ENCODE measurements at regions not wholly inside any gene's neighbourhood (a gene's known extent, or its start where the extent isn't known, plus 50 kb on each side); places are given as distances from the start of the nearest gene placed in this dataset.

DNA sequence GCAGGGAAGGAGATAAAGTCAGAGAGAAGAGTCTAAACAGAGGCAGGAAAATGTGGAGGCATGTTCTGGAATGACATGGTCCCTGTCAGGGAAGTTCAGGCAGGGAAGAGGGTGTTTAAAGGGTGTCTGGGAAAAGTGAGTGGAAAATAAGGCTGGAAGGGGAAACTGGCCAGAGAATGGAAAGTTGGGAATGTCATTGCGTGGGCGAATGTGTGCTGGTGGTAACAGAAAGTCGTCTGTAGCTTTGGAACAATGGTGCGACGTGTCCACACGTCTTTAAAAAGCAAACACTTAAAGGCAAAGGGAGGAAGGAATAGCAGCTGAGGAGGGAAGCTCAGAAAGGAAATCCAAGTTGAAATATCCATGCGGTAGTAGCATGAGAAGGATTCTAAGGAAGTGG, 469.5 kb upstream of the SALL3 start:
- no peak overlapping the region for H3K4me3 ChIP-seq (ENCODE audit: low read depth, low read length)
- TF ChIP-seq, protein P1, sequence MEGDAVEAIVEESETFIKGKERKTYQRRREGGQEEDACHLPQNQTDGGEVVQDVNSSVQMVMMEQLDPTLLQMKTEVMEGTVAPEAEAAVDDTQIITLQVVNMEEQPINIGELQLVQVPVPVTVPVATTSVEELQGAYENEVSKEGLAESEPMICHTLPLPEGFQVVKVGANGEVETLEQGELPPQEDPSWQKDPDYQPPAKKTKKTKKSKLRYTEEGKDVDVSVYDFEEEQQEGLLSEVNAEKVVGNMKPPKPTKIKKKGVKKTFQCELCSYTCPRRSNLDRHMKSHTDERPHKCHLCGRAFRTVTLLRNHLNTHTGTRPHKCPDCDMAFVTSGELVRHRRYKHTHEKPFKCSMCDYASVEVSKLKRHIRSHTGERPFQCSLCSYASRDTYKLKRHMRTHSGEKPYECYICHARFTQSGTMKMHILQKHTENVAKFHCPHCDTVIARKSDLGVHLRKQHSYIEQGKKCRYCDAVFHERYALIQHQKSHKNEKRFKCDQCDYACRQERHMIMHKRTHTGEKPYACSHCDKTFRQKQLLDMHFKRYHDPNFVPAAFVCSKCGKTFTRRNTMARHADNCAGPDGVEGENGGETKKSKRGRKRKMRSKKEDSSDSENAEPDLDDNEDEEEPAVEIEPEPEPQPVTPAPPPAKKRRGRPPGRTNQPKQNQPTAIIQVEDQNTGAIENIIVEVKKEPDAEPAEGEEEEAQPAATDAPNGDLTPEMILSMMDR (IDR thresholded peaks at IDR 0.05; ENCODE audit: low read depth, low read length, missing control alignments), result no peak
- no peak for DNase-seq (ENCODE audit: low read depth)
- in situ Hi-C loops (cut with HindIII; ENCODE audit: low sequenced_read_pairs), result no loop called here

DNA sequence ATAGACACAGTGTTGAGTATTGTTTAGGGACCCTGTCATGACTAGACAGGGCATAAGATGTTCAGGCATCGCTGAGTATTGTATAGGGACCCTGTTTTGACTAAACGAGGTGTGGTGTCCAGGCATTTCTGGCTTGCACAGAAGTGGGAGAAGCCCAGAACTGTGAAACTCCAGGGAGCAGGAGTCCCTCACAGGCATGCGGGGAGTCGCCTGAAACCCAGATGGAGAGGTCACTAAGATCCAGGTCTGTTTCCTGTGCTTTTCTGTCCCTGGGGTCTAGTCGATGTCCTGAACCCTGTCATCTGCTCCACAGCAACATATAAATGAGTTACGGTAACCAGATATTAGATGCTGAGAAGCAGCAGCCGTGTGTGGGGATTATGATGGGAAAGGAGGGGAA, 469.0 kb upstream of the SALL3 start:
- in situ Hi-C loops (cut with HindIII; ENCODE audit: low sequenced_read_pairs), result no loop called here

DNA sequence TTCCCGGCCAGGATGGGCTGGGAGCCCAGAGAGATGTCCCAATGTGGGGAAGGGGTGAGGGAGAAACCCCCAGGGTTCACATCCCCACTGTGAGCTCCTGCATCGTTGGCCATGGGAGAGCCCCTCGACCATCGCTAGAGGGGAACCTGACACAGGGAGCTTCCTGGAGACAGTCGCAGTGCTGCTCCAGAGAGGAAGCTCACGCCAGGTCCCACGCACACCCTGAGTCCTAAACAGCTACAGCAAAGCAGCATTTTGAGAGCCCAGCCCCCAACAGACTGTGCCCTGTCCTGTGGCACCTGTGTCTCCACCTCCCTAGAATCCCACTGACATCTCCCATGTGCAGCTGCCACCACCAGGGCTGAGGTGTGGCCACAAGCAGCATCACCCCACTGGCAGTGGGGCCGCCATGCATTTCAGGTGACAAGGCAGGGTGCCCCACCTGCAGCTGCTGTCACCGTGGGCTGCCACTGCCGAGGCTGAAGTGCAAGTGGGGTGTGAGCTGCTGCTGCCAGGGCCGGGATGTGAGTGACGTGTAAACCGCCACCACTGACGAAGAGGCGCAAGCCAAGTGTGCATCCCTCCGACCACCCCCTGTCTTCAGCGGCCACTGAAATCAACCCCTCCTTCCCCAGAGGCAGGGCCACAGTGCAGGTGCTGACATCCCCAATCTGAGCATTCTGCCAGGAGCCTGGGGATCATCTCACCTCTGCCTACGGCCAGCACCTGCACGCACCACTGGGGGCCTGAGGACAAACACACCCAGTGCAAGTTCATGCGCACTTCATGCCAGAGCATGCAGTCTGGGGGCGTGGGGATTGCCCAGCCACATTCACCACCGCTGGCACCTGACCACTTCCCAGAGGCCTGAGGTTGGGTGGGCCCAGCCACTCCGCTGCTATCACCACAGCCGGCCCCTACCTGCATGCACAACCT, 467.7 kb upstream of the SALL3 start:
- no peak overlapping the region for H3K4me3 ChIP-seq (ENCODE audit: low read depth, low read length)
- in situ Hi-C loops (cut with HindIII; ENCODE audit: low sequenced_read_pairs), result no loop called here
- DNase-seq (ENCODE audit: low read depth), result no peak
- TF ChIP-seq, protein P1 (IDR thresholded peaks at IDR 0.05; ENCODE audit: low read depth, low read length, missing control alignments), result no peak

More for the DNA sequence above, 469.0 kb upstream of the SALL3 start:
- TF ChIP-seq, protein P1 (IDR thresholded peaks at IDR 0.05; ENCODE audit: low read depth, low read length, missing control alignments), result no peak
- DNase-seq (ENCODE audit: low read depth), result no peak
- no peak overlapping the region for H3K4me3 ChIP-seq (ENCODE audit: low read depth, low read length)

DNA sequence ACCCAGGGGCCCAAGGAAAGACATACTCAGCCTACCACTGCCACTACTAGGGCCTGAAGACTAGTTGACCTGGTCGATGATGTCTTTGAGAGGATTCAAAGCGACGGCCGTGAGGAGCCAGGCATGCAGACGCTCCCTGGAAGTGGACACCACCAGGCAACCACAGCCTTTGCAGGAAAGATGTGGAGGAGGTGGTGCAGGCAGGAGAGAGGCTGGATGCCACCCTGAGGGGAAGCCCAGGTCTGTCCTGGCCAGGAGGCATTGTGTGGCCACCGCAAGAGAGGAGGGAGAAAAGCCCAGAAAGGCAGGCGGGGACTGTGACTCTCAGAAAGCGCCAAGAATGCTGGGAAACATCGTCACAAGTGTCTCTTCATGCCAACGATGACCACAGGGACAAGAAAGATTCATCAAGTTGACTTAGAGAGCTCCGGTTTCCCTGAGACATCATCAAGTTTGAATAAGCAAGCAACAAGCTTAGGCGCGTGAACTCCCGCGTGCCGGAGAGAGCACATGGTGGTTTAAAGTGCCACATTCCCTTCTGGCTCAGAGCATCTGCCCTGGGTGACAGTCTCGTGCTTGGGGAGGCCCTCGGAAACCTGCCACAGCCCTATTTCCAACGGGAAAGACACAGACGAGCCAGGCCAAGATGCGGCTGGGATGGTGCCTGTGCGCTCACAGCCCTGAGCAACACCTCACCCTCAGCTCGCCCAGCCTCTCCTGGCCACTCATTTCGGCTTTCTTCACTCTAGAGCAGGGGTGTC, 464.5 kb upstream of the SALL3 start:
- no peak for DNase-seq (ENCODE audit: low read depth)
- no peak overlapping the region for H3K4me3 ChIP-seq (ENCODE audit: low read depth, low read length)
- in situ Hi-C loops (cut with HindIII; ENCODE audit: low sequenced_read_pairs), result no loop called here
- TF ChIP-seq, protein P1 (IDR thresholded peaks at IDR 0.05; ENCODE audit: low read depth, low read length, missing control alignments), result no peak

DNA sequence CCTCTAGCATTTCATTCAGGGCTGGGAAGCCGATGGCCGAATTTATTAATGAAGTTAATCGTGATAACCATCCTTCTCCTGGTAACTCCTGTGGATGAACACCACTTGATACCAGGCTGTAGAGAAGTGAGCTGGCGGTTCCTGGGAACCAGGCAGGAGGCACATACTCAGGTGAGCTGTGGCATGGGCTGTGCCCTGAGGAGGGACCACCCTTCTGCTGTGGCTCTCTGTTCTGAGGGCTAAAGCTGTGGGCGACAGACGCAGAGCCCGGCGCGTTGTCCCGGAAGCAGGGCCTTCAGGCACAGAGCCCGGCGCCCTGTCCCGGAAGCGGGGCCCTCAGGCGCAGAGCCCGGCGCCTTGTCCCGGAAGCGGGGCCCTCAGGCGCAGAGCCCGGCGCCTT, 462.3 kb upstream of the SALL3 start:
- no peak for DNase-seq (ENCODE audit: low read depth)
- TF ChIP-seq, protein P1 (IDR thresholded peaks at IDR 0.05; ENCODE audit: low read depth, low read length, missing control alignments), result no peak
- no peak overlapping the region for H3K4me3 ChIP-seq (ENCODE audit: low read depth, low read length)
- in situ Hi-C loops (cut with HindIII; ENCODE audit: low sequenced_read_pairs), result no loop called here

DNA sequence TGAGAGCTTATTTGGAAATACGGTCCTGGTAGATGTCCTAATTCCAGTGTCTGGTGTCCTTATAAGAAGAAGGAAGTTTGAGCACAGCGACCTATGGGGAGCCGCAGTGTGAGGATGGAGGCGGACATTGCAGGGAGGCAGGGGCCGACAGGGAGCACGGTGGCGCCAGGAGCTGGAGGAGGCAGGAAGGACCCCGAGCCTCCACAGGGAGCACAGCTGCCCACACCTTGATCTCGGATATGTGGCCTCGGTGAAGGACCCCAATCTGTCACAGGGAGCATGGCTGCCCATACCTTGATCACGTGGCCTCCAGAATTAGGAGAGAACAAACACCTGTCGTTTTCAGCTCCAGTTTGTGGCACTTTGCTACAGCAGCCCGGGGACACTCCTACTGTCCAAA, 461.6 kb upstream of the SALL3 start:
- H3K4me3 ChIP-seq (ENCODE audit: low read depth, low read length), result no peak overlapping the region
- no peak for DNase-seq (ENCODE audit: low read depth)
- TF ChIP-seq, protein P1 (IDR thresholded peaks at IDR 0.05; ENCODE audit: low read depth, low read length, missing control alignments), result no peak
- in situ Hi-C loops (cut with HindIII; ENCODE audit: low sequenced_read_pairs), result no loop called here

Data from astrocyte of the cerebellum (primary cell).